K562 (cell line): ENCODE measurements at regions not wholly inside any gene's neighbourhood (a gene's known extent, or its start where the extent isn't known, plus 50 kb on each side); places are given as distances from the start of the nearest gene placed in this dataset.

Experiments used
- NR2C2 ChIP-seq, 2 experiments: fragments of 200-800 bp in 1 of 2; sonication (Bioruptor generic) in 1 of 2; sonication (generic) in 1 of 2; formaldehyde crosslinking in 1 of 2; IDR thresholded peaks; 2 replicates each; pipeline versions ENCODE4 v1.6.1 to v1.8.0; 2016 to 2022; ENCODE audit warnings: mild to moderate bottlenecking in 1 of 2, missing compliant biosample characterization in 1 of 2, missing genetic modification characterization in 1 of 2, missing genetic modification reagents in 1 of 2
- ZNF133 ChIP-seq: fragments of 250-450 bp; sonication (Bioruptor Pico); IDR thresholded peaks from 2 replicates; pipeline ENCODE4 v1.4.0; 2020; ENCODE audit warnings: mild to moderate bottlenecking
- ZNF780A ChIP-seq: fragments of 250-450 bp; sonication (Bioruptor Pico); IDR thresholded peaks from 2 replicates; pipeline ENCODE4 v1.5.0; 2021; ENCODE audit warnings: mild to moderate bottlenecking
- TF ChIP-seq, protein P1 (sequence below), 2 experiments: fragments of 450-650 bp; IDR thresholded peaks; 2 replicates each; pipeline ENCODE4 v1.6.1; 2018; ENCODE audit warnings: mild to moderate bottlenecking in 2 of 2, low read depth in 1 of 2; ENCODE audit not compliant: partially characterized antibody in 2 of 2
- TF ChIP-seq, protein P2 (sequence below): fragments of 450-650 bp; IDR thresholded peaks from 2 replicates; pipeline ENCODE4 v1.6.1; 2014; ENCODE audit warnings: low read depth, mild to moderate bottlenecking, moderate library complexity, borderline replicate concordance
- TF ChIP-seq, protein P3 (sequence below): fragments of 250-450 bp; sonication (Bioruptor Pico); IDR thresholded peaks from 2 replicates; pipeline ENCODE4 v1.8.0; 2022; ENCODE audit warnings: inconsistent platforms, mild to moderate bottlenecking, moderate library complexity, borderline replicate concordance
- TF ChIP-seq, protein P4 (sequence below): IDR thresholded peaks from 2 replicates; pipeline ENCODE4 v1.6.1; 2014; ENCODE audit warnings: antibody characterized with exemption
- TF ChIP-seq, protein P5 (sequence below): fragments of 450-650 bp; formaldehyde crosslinking; IDR thresholded peaks from 2 replicates; pipeline ENCODE4 v1.4.0; 2022; ENCODE audit warnings: missing genetic modification characterization

DNA sequence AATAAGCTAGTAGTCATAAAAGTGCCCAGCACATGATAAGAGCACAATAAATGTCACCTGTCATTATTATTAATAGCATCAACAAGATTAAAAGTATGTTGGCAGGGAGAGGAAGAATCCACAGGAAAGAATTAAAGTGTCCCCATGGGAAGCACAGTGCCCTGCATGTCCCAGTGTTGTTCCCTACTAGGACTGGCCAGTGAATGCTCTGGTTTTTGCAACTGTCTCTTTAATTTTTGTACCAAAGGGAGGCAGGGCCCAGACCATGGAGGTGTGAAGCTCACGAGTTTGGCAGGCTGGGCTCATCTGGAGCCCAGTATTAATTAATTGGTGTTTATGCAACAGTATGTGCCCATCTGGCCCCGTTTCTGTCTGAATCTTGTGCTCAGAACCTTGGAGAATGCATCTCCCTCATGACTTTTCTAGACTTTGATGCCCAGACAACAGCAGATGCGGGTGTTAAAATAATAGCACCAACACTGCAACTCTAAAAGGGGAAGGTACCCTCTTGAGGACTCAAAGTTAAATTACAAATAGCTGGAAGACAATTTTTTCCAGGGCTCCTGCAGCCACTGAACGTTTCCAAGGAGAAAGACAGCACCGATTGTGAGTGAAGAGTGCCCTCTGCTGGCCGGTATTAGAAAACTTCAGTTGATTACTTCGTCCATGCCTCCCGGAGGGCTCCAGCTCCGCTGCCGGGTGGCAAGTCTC lies 71.9 kb upstream of the SPATA12 start (continued):
- TF ChIP-seq, protein P1, sequence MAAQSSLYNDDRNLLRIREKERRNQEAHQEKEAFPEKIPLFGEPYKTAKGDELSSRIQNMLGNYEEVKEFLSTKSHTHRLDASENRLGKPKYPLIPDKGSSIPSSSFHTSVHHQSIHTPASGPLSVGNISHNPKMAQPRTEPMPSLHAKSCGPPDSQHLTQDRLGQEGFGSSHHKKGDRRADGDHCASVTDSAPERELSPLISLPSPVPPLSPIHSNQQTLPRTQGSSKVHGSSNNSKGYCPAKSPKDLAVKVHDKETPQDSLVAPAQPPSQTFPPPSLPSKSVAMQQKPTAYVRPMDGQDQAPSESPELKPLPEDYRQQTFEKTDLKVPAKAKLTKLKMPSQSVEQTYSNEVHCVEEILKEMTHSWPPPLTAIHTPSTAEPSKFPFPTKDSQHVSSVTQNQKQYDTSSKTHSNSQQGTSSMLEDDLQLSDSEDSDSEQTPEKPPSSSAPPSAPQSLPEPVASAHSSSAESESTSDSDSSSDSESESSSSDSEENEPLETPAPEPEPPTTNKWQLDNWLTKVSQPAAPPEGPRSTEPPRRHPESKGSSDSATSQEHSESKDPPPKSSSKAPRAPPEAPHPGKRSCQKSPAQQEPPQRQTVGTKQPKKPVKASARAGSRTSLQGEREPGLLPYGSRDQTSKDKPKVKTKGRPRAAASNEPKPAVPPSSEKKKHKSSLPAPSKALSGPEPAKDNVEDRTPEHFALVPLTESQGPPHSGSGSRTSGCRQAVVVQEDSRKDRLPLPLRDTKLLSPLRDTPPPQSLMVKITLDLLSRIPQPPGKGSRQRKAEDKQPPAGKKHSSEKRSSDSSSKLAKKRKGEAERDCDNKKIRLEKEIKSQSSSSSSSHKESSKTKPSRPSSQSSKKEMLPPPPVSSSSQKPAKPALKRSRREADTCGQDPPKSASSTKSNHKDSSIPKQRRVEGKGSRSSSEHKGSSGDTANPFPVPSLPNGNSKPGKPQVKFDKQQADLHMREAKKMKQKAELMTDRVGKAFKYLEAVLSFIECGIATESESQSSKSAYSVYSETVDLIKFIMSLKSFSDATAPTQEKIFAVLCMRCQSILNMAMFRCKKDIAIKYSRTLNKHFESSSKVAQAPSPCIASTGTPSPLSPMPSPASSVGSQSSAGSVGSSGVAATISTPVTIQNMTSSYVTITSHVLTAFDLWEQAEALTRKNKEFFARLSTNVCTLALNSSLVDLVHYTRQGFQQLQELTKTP (IDR thresholded peaks at IDR 0.05; ENCODE audit: low read depth in 1 of 2, partially characterized antibody in 2 of 2), result no peak
- TF ChIP-seq, protein P2, sequence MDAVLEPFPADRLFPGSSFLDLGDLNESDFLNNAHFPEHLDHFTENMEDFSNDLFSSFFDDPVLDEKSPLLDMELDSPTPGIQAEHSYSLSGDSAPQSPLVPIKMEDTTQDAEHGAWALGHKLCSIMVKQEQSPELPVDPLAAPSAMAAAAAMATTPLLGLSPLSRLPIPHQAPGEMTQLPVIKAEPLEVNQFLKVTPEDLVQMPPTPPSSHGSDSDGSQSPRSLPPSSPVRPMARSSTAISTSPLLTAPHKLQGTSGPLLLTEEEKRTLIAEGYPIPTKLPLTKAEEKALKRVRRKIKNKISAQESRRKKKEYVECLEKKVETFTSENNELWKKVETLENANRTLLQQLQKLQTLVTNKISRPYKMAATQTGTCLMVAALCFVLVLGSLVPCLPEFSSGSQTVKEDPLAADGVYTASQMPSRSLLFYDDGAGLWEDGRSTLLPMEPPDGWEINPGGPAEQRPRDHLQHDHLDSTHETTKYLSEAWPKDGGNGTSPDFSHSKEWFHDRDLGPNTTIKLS, result no peak
- TF ChIP-seq, protein P3, sequence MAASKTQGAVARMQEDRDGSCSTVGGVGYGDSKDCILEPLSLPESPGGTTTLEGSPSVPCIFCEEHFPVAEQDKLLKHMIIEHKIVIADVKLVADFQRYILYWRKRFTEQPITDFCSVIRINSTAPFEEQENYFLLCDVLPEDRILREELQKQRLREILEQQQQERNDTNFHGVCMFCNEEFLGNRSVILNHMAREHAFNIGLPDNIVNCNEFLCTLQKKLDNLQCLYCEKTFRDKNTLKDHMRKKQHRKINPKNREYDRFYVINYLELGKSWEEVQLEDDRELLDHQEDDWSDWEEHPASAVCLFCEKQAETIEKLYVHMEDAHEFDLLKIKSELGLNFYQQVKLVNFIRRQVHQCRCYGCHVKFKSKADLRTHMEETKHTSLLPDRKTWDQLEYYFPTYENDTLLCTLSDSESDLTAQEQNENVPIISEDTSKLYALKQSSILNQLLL, result no peak
- no peak for TF ChIP-seq NR2C2 (CRISPR knock-in tag; IDR thresholded peaks at IDR 0.05)
- TF ChIP-seq NR2C2 (tag; IDR thresholded peaks at IDR 0.05), result no peak
- TF ChIP-seq, protein P4, sequence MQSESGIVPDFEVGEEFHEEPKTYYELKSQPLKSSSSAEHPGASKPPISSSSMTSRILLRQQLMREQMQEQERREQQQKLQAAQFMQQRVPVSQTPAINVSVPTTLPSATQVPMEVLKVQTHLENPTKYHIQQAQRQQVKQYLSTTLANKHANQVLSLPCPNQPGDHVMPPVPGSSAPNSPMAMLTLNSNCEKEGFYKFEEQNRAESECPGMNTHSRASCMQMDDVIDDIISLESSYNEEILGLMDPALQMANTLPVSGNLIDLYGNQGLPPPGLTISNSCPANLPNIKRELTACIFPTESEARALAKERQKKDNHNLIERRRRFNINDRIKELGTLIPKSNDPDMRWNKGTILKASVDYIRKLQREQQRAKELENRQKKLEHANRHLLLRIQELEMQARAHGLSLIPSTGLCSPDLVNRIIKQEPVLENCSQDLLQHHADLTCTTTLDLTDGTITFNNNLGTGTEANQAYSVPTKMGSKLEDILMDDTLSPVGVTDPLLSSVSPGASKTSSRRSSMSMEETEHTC, result no peak
- no peak for TF ChIP-seq ZNF780A
- TF ChIP-seq, protein P5, sequence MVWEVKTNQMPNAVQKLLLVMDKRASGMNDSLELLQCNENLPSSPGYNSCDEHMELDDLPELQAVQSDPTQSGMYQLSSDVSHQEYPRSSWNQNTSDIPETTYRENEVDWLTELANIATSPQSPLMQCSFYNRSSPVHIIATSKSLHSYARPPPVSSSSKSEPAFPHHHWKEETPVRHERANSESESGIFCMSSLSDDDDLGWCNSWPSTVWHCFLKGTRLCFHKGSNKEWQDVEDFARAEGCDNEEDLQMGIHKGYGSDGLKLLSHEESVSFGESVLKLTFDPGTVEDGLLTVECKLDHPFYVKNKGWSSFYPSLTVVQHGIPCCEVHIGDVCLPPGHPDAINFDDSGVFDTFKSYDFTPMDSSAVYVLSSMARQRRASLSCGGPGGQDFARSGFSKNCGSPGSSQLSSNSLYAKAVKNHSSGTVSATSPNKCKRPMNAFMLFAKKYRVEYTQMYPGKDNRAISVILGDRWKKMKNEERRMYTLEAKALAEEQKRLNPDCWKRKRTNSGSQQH (CRISPR knock-in tag), result no peak
- TF ChIP-seq ZNF133, result no peak
